ACHN (cell line): ENCODE measurements at regions not wholly inside any gene's neighbourhood (a gene's known extent, or its start where the extent isn't known, plus 50 kb on each side); places are given as distances from the start of the nearest gene placed in this dataset.
A peak's percentile ranks its signal among the peaks of the same experiment; 100 is the strongest.
"Not testable (repeated sequence)": the region's sequence is repeated elsewhere in the genome, so short reads cannot be mapped to it uniquely, and the experiment has no call there.

Experiments used
- DNase-seq: peaks from one replicate; pipeline ENCODE4 v3.0.0-alpha.2; 2015
- in situ Hi-C: cut with HindIII; loops from 2 replicates; pipeline ENCODE4 v1.10.0; 2017; ENCODE audit warnings: low sequenced_read_pairs, low pct_ligation_motif_present, low pct_unique_long_range_greater_than_20kb

- no peak for DNase-seq
- in situ Hi-C loops, result no loop called here
These were observed 349.7 kb upstream of the SLC7A11 start for GRCh38 chr4:138591808-138592207.

DNA sequence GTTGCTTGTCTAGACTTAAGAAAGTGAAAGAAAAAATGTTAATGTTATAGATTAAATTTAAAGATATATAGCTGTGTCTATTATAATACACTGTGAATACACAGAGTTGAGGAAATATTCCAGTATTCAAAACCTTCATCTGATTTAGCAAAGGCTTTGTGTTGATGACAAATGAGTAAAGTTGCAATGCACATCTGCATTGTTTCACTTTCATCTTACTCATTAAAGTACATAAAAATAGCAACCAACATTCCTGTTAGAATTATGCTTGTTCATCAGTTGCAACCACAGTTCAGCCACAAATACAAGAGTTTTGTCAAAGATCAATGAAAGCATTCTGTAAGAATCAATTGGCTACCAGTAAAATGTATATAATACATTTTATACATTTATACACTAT is 346.4 kb upstream of the SLC7A11 start:
- no peak for DNase-seq
- in situ Hi-C loops, result no loop called here

DNA sequence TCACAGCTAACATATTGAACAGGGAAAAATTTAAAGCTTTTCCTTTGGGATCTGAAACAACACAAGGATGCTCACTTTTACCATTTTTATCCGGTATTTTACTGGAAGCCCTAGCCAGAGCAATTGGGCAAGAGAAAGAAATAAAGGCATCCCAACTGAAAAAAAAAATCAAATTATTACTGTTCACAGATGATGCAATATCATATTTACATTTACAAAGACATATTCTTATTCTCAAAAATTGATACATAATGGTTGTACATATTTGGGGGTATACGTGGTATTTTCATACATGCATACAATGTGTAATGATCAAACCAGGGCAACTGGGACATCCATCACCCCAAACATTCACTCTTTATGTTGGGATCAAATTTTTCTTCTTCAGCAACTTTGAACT is 337.0 kb upstream of the SLC7A11 start:
- no peak for DNase-seq
- in situ Hi-C loops, result no loop called here

DNA sequence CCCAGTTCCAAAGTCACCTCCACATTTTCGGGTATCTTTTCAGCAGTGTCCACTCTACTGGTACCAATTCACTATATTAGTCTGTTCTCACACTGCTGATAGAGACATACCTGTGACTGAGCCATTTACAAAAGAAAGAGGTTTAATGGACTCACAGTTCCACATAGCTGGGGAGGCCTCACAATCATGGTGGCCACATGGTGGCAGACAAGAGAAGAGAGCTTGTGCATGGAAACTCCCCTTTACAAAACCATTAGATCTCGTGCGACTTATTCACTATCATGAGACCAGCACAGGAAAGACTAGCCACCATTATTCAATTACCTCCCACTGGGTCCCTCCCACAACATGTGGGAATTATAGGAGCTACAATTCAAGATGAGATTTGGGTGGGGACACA is 335.7 kb upstream of the SLC7A11 start:
- DNase-seq, result peak; percentile 24
- in situ Hi-C loops, result not testable (repeated sequence)

- no peak for DNase-seq
- in situ Hi-C loops, result no loop called here
These were observed 335.0 kb upstream of the SLC7A11 start for GRCh38 chr4:138577145-138577544.

DNA sequence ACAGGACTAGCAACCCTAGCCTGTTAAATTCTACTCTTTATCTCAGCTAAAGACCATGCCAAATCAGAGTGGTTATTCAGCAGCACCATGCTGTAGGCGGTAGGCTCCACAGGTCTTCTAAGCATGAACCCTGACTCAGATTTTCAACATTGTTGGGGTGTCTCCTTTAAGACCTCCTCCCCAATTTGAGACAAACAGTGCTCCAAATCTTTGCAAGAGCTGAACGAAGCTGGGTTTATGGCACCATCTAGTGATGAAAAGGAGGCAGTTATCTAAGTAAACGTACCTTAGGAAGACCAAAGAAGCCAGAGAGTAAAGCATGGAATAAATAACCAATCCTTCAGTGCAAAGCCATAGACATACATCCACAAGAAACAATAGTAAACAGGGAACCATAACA is 334.5 kb upstream of the SLC7A11 start:
- DNase-seq, result peak; percentile 33
- in situ Hi-C loops, result no loop called here

DNA sequence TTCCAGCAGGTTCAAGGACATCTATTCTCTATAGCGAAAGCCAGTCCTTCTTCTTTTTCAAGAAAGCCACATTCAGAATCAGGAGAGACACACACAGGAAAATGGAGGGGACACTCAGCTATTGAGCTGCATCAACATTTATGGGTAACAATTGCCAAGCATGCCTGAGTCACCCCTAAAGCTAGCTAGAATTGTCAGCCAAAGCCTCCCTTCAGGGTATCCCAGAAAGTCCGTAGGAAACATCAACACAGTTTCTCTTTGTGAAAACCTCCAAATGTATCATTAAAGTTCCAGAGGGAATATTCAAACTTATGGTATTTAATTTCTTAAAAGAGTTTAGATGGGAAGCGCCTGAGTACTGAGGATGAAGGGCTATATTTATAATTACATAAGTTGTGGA is 331.1 kb upstream of the SLC7A11 start:
- DNase-seq, result no peak
- in situ Hi-C loops, result no loop called here

GRCh38 chr4:138572007-138572406 is 329.9 kb upstream of the SLC7A11 start:
- DNase-seq, result no peak
- in situ Hi-C loops, result no loop called here

GRCh38 chr4:138567696-138568095 is 325.5 kb upstream of the SLC7A11 start:
- in situ Hi-C loops, result no loop called here
- DNase-seq, result no peak

- DNase-seq, result no peak
- in situ Hi-C loops, result no loop called here
These were observed 323.4 kb upstream of the SLC7A11 start for GRCh38 chr4:138565576-138565975.

DNA sequence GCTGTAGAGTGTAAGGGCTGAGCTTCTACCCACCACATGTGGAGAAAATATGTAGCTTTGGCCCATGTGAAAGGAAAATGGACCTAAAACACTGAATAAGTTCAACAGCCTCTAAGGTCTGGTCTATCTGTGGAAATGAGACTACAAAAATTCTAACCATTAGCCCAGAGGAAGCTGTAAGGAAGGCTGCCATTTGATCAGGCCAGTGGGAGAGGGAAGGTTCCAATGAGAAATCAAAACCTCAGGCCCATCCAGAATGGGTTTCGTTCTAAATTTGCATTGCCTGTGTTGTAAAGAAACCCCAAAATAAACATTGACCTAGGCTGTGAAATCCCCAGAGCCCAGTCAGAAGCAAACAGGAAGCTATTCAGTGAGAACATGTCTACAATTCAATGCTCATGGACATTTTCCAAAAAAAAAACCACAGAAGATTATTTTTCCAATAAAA is 320.4 kb upstream of the SLC7A11 start:
- in situ Hi-C loops, result no loop called here
- no peak for DNase-seq

GRCh38 chr4:138561906-138562305 is 319.8 kb upstream of the SLC7A11 start:
- in situ Hi-C loops, result no loop called here
- no peak for DNase-seq

- DNase-seq, result no peak
- in situ Hi-C loops, result no loop called here
These were observed 319.2 kb upstream of the SLC7A11 start for GRCh38 chr4:138561276-138561880.

GRCh38 chr4:138560448-138560847 is 318.3 kb upstream of the SLC7A11 start:
- in situ Hi-C loops, result no loop called here
- no peak for DNase-seq

DNA sequence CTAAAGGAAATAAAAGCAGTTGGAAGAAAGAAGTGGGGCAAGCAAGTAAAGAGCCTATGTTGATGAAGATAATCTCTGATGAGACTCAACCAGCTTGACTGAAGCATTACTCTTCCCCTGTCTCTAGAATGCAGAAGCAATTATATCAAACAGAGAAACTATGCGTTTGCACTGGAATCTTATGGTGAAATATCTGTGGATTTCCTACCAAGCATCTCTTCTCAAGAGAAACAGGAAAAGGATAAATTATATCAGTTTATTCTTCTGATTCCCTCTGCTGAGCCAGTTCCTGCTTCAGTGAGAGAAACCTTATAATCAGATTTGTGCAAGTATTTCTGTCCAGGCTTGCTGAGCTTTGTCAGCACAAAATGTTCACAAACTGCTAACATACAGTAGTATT is 316.7 kb upstream of the SLC7A11 start:
- no peak for DNase-seq
- in situ Hi-C loops, result no loop called here

DNA sequence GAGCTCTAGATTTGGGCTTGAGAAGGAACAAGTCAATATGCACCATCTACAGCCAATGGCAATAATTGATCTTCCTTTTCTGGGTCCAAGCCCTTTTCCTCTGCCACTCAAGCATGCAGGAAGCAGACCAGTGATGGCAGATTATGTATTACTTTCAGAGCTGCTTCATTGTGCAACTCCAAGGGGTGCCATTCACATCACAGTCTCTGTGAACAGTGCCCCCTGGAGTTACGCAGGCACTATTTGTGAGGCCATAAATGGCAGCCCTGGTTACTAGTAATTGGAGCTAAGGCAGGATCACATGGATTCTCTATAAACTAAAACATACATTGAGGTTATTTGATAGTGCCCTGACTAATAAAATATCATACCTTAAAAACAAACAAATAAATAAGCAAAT is 313.4 kb upstream of the SLC7A11 start:
- DNase-seq, result peak; percentile 24
- in situ Hi-C loops, result no loop called here

GRCh38 chr4:138555108-138555507 is 313.0 kb upstream of the SLC7A11 start:
- in situ Hi-C loops, result no loop called here
- no peak for DNase-seq

GRCh38 chr4:138553001-138553845 is 311.1 kb upstream of the SLC7A11 start:
- DNase-seq, result no peak
- in situ Hi-C loops, result no loop called here

DNA sequence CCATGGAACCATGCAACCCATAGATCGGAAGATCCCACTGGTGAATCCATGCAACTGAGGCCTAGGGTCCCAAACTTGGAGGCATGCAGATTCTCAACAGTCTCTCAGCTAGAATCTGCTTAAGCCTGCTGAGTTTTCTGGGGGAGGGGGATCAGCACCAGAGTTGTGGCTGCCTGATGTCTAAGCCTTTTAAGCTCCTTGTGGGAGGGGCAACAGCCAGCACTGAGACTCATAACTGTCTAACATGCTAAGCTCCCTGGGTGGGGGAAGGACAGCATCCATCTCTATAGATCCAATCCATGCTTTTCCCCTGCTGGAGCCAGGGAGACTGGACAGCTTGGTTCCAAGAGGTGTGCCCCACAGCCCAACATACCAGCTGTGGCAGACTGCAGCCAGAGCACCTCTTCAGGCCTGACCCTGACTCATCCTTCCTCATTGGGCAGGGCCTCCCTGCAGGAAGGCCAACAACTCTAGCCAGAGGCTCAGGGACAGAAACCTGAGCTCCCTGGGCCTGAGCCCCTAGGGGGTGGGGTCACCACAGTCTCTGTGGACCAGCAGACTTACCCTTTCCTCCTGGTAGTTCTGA is 300.1 kb upstream of the SLC7A11 start:
- no peak for DNase-seq
- in situ Hi-C loops, result no loop called here
